IMR-90 (cell line): ENCODE measurements at regions not wholly inside any gene's neighbourhood (a gene's known extent, or its start where the extent isn't known, plus 50 kb on each side); places are given as distances from the start of the nearest gene placed in this dataset.
"Not testable (repeated sequence)": the region's sequence is repeated elsewhere in the genome, so short reads cannot be mapped to it uniquely, and the experiment has no call there.

Source experiments
- ATAC-seq: fragments of 200-7000 bp; cut with Tn5 transposase; 2 replicates; pipeline ENCODE4 v1.9.1; 2020; ENCODE audit warnings: low read depth, mild to moderate bottlenecking, moderate library complexity
- BruUV-seq: library from RNA; stranded (reverse); fragments of 400-500 nt; replicated peaks from 2 replicates; lab custom pipeline; 2021; lab: Mats Ljungman, UMichigan
- CTCF ChIA-PET: fragments of 300-600 bp; formaldehyde crosslinking; extraction: SDS; loops from one replicate; lab custom pipeline; 2021; ENCODE audit warnings: antibody characterized with exemption; lab: Yijun Ruan, JAX
- POLR2A ChIA-PET: fragments of 300-600 bp; sonication (Branson Sonifier 250); formaldehyde crosslinking; loops from one replicate; lab custom pipeline; 2022; ENCODE audit warnings: antibody characterized with exemption; ENCODE audit not compliant: unreplicated experiment; lab: Charles Lee
- DNase-seq: peaks from one replicate; pipeline ENCODE4 v3.0.0; 2013
- H2AFZ ChIP-seq: replicated peaks from 2 replicates; pipeline ENCODE3; 2013; ENCODE audit warnings: low read length, mild to moderate bottlenecking; ENCODE audit not compliant: poor library complexity
- H2AK5ac ChIP-seq: 2 replicates; pipeline ENCODE4 v1.6.1; 2013; ENCODE audit warnings: low read depth, low read length, inconsistent platforms
- H2AK9ac ChIP-seq: replicated peaks from 2 replicates; pipeline ENCODE3; 2013; ENCODE audit warnings: mild to moderate bottlenecking, low read depth, low read length, moderate library complexity; ENCODE audit not compliant: poor library complexity
- H2BK120ac ChIP-seq: 2 replicates; pipeline ENCODE4 v1.6.1; 2013; ENCODE audit warnings: low read depth, low read length, inconsistent platforms
- H2BK15ac ChIP-seq: 3 replicates; pipeline ENCODE4 v1.6.1; 2013; ENCODE audit warnings: low read depth, low read length, inconsistent platforms
- H2BK20ac ChIP-seq: 2 replicates; pipeline ENCODE4 v1.6.1; 2013; ENCODE audit warnings: low read depth, mild to moderate bottlenecking, inconsistent platforms, low read length, moderate library complexity
- H2BK5ac ChIP-seq: 2 replicates; pipeline ENCODE4 v1.6.1; 2013; ENCODE audit warnings: mild to moderate bottlenecking, low read depth, low read length, inconsistent platforms; ENCODE audit not compliant: poor library complexity, severe bottlenecking
- H3K14ac ChIP-seq: replicated peaks from 2 replicates; pipeline ENCODE4 v1.6.1; 2013; ENCODE audit warnings: low read depth, low read length, inconsistent platforms
- H3K18ac ChIP-seq: 2 replicates; pipeline ENCODE4 v1.6.1; 2013; ENCODE audit warnings: low read depth, low read length, control low read depth
- H3K23ac ChIP-seq: 2 replicates; pipeline ENCODE4 v1.6.1; 2013; ENCODE audit warnings: low read depth, low read length, inconsistent platforms
- H3K27ac ChIP-seq: 2 replicates; pipeline ENCODE4 v1.5.1; 2013; ENCODE audit warnings: mild to moderate bottlenecking, control low read depth, low read length; ENCODE audit not compliant: insufficient read depth
- H3K27me3 ChIP-seq: 2 replicates; pipeline ENCODE4 v1.6.1; 2013; ENCODE audit warnings: low read length; ENCODE audit not compliant: control insufficient read depth, insufficient read depth
- H3K36me3 ChIP-seq: 2 replicates; pipeline ENCODE4 v1.6.1; 2013; ENCODE audit warnings: low read length, mixed read lengths; ENCODE audit not compliant: control insufficient read depth, insufficient read depth
- H3K4ac ChIP-seq: 2 replicates; pipeline ENCODE4 v1.6.1; 2013; ENCODE audit warnings: low read depth, low read length, inconsistent platforms
- H3K4me1 ChIP-seq: 2 replicates; pipeline ENCODE4 v1.6.1; 2013; ENCODE audit warnings: low read length, mixed read lengths; ENCODE audit not compliant: control insufficient read depth, insufficient read depth
- H3K4me2 ChIP-seq: 2 replicates; pipeline ENCODE4 v1.6.1; 2013; ENCODE audit warnings: low read depth, mild to moderate bottlenecking, control low read depth, low read length, moderate library complexity
- H3K4me3 ChIP-seq: 2 replicates; pipeline ENCODE4 v1.5.1; 2013; ENCODE audit warnings: low read depth, mild to moderate bottlenecking, control low read depth, low read length, moderate library complexity; ENCODE audit not compliant: insufficient read depth
- H3K56ac ChIP-seq: 2 replicates; pipeline ENCODE4 v1.6.1; 2013; ENCODE audit warnings: low read length, inconsistent platforms; ENCODE audit not compliant: insufficient read depth; ENCODE audit errors: extremely low read depth
- H3K79me1 ChIP-seq, 2 experiments: 2 replicates each; pipeline ENCODE4 v1.6.1; 2013; ENCODE audit warnings: low read length in 2 of 2, inconsistent platforms in 1 of 2, low read depth in 1 of 2
- H3K9ac ChIP-seq: 2 replicates; pipeline ENCODE4 v1.6.1; 2013; ENCODE audit warnings: low read depth, low read length, control low read depth
- H3K9me1 ChIP-seq: 2 replicates; pipeline ENCODE4 v1.6.1; 2013; ENCODE audit warnings: low read length, inconsistent platforms; ENCODE audit not compliant: insufficient read depth
- H3K9me3 ChIP-seq: 2 replicates; pipeline ENCODE4 v1.6.1; 2013; ENCODE audit warnings: low read length; ENCODE audit not compliant: control insufficient read depth, insufficient read depth
- H4K20me1 ChIP-seq: 2 replicates; pipeline ENCODE4 v1.6.1; 2013; ENCODE audit warnings: low read length, inconsistent platforms; ENCODE audit not compliant: insufficient read depth
- H4K5ac ChIP-seq: 2 replicates; pipeline ENCODE4 v1.6.1; 2013; ENCODE audit warnings: mild to moderate bottlenecking, low read depth, low read length, control low read depth
- H4K8ac ChIP-seq, 2 experiments: 2 replicates each; pipeline ENCODE4 v1.6.1; 2013; ENCODE audit warnings: low read depth in 2 of 2, low read length in 2 of 2, control low read depth in 1 of 2, inconsistent platforms in 1 of 2
- H4K91ac ChIP-seq: 2 replicates; pipeline ENCODE4 v1.6.1; 2013; ENCODE audit warnings: low read depth, low read length, inconsistent platforms; ENCODE audit not compliant: insufficient read depth
- dilution Hi-C: fragments of 300-500 bp; cut with HindIII; formaldehyde crosslinking; loops from one replicate; pipeline ENCODE4 v1.14.3; 2018; ENCODE audit warnings: low sequenced_read_pairs; ENCODE audit not compliant: unreplicated experiment
- in situ Hi-C: fragments of 300-500 bp; cut with MboI; formaldehyde crosslinking; loops from 3 replicates; pipeline ENCODE4 v1.14.3; 2019; ENCODE audit warnings: low sequenced_read_pairs, inconsistent platforms, mixed read lengths
- intact Hi-C: fragments of 100-400 bp; cut with micrococcal nuclease; formaldehyde crosslinking; loops from 2 replicates; pipeline ENCODE4 v1.10.0; 2022

DNA sequence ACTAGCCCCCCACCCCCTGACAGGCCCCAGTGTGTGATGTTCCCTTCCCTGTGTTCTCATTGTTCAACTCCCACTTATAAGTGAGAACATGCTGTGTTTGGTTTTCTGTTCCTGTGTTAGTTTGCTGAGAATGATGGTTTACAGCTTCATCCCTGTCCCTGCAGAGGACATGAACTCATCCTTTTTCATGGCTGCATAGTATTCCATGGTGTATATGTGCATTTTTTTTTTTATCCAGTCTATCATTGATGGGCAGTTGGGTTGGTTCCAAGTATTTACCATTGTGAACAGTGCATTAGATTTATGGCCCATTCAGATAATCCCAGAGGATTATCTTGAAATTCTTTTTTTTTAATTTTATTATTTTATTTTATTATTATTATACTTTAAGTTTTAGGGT is 872.5 kb upstream of the ARRDC3 start:
- BruUV-seq, dilution Hi-C loops, POLR2A ChIA-PET: not testable (repeated sequence)

More for the DNA sequence above, 872.5 kb upstream of the ARRDC3 start:
- H3K79me1 ChIP-seq, CTCF ChIA-PET, H3K27ac ChIP-seq, ATAC-seq, H3K9ac ChIP-seq, H3K9me3 ChIP-seq, H2AFZ ChIP-seq, H3K9me1 ChIP-seq, in situ Hi-C loops, H4K91ac ChIP-seq, H4K5ac ChIP-seq, H3K18ac ChIP-seq, H3K56ac ChIP-seq, intact Hi-C loops, H4K20me1 ChIP-seq, H2BK5ac ChIP-seq, H3K36me3 ChIP-seq, H3K14ac ChIP-seq, H2BK20ac ChIP-seq, H3K4me2 ChIP-seq, H2AK5ac ChIP-seq, H3K23ac ChIP-seq, H4K8ac ChIP-seq, H2AK9ac ChIP-seq, H3K27me3 ChIP-seq, H2BK120ac ChIP-seq, H3K4ac ChIP-seq, H2BK15ac ChIP-seq, H3K4me3 ChIP-seq, DNase-seq, H3K4me1 ChIP-seq: not testable (repeated sequence)
